H1 (cell line): ENCODE measurements at regions not wholly inside any gene's neighbourhood (a gene's known extent, or its start where the extent isn't known, plus 50 kb on each side); places are given as distances from the start of the nearest gene placed in this dataset.

Experiments used
- CTCF ChIA-PET: fragments of 300-600 bp; sonication (Branson Sonifier 250); formaldehyde crosslinking; loops from one replicate; lab custom pipeline; 2021; ENCODE audit not compliant: partially characterized antibody; lab: Charles Lee
- POLR2A ChIA-PET: fragments of 300-600 bp; sonication (Branson Sonifier 250); formaldehyde crosslinking; loops from one replicate; lab custom pipeline; 2021; ENCODE audit warnings: inconsistent platforms; ENCODE audit not compliant: partially characterized antibody; lab: Charles Lee
- DNase-seq, 2 experiments: peaks; one replicate each; pipeline versions ENCODE4 v3.0.0 to v3.0.0-alpha.2; 2010 to 2022; ENCODE audit warnings: low spot score in 2 of 2, low read depth in 1 of 2, mixed read lengths in 1 of 2
- FAIRE-seq: peaks from 2 replicates; lab custom pipeline; 2011; peaks lifted over from hg19 to GRCh38; lab: Jason Lieb, UNC
- H2AFZ ChIP-seq: 2 replicates; pipeline ENCODE4 v1.8.1; 2012; ENCODE audit warnings: low read length, inconsistent platforms
- H2AK5ac ChIP-seq: 2 replicates; pipeline ENCODE4 v1.6.1; 2013; ENCODE audit warnings: low read depth, low read length
- H2BK120ac ChIP-seq: replicated peaks from 2 replicates; pipeline ENCODE3; 2013; ENCODE audit warnings: low read depth, low read length, inconsistent platforms
- H2BK12ac ChIP-seq: 2 replicates; pipeline ENCODE4 v1.6.1; 2013; ENCODE audit warnings: low read depth, low read length
- H2BK15ac ChIP-seq: 2 replicates; pipeline ENCODE4 v1.6.1; 2013; ENCODE audit warnings: low read length
- H2BK20ac ChIP-seq: 2 replicates; pipeline ENCODE4 v1.6.1; 2013; ENCODE audit warnings: low read length
- H2BK5ac ChIP-seq: 2 replicates; pipeline ENCODE4 v1.6.1; 2013; ENCODE audit warnings: low read depth, low read length
- H3K14ac ChIP-seq: 2 replicates; pipeline ENCODE4 v1.6.1; 2013; ENCODE audit warnings: inconsistent platforms; ENCODE audit not compliant: insufficient read length
- H3K18ac ChIP-seq: 2 replicates; pipeline ENCODE4 v1.6.1; 2013; ENCODE audit warnings: low read length; ENCODE audit errors: extremely low read depth
- H3K23ac ChIP-seq: 2 replicates; pipeline ENCODE4 v1.6.1; 2013; ENCODE audit warnings: inconsistent platforms; ENCODE audit not compliant: insufficient read length
- H3K23me2 ChIP-seq: 2 replicates; pipeline ENCODE4 v1.6.1; 2013; ENCODE audit warnings: low read depth, low read length
- H3K27ac ChIP-seq: 2 replicates; pipeline ENCODE4 v1.6.1; 2011; ENCODE audit warnings: low read depth, low read length, inconsistent platforms
- H3K27me3 ChIP-seq, 4 experiments: replicated peaks in 1 of 4; 1 replicate in 1 of 4; 2 replicates in 3 of 4; pipeline versions ENCODE4 v1.6.1 to v1.8.1; 2011 to 2013; ENCODE audit warnings: low read length in 3 of 4, mild to moderate bottlenecking in 3 of 4, inconsistent platforms in 2 of 4, mixed read lengths in 2 of 4, moderate library complexity in 1 of 4; ENCODE audit not compliant: control insufficient read depth in 3 of 4, insufficient read depth in 3 of 4; ENCODE audit errors: extremely low read depth in 1 of 4
- H3K36me3 ChIP-seq, 4 experiments: 2 replicates each; pipeline versions ENCODE4 v1.6.1 to v1.8.1; 2011 to 2013; ENCODE audit warnings: mild to moderate bottlenecking in 4 of 4, low read length in 3 of 4, moderate library complexity in 2 of 4, control low read depth in 1 of 4, inconsistent platforms in 1 of 4; ENCODE audit not compliant: insufficient read depth in 4 of 4, control insufficient read depth in 2 of 4
- H3K4ac ChIP-seq: replicated peaks from 2 replicates; pipeline ENCODE3; 2013; ENCODE audit warnings: low read length, low read depth, mixed read lengths, inconsistent platforms; ENCODE audit not compliant: insufficient read length
- H3K4me1 ChIP-seq, 4 experiments: replicated peaks in 1 of 4; 1 replicate in 1 of 4; 2 replicates in 3 of 4; pipeline versions ENCODE4 v1.6.1 to v1.8.1; 2011 to 2013; ENCODE audit warnings: low read length in 3 of 4, inconsistent platforms in 2 of 4, mixed read lengths in 1 of 4; ENCODE audit not compliant: insufficient read depth in 4 of 4, control insufficient read depth in 3 of 4
- H3K4me2 ChIP-seq, 2 experiments: 2 replicates each; pipeline versions ENCODE4 v1.6.1 to v1.8.1; 2011 to 2013; ENCODE audit warnings: low read depth in 2 of 2, low read length in 2 of 2, control low read depth in 1 of 2, inconsistent platforms in 1 of 2, mild to moderate bottlenecking in 1 of 2; ENCODE audit not compliant: insufficient read depth in 1 of 2
- H3K4me3 ChIP-seq, 4 experiments: fragments of 200-600, 300-600 bp in 1 of 4; sonication (generic), shearing (Covaris generic), sonication (Bioruptor Twin) in 1 of 4; 2 replicates each; pipeline versions ENCODE4 v1.5.1 to v1.8.1; 2011 to 2016; ENCODE audit warnings: low read length in 4 of 4, low read depth in 3 of 4, control low read depth in 2 of 4, inconsistent platforms in 2 of 4, mild to moderate bottlenecking in 2 of 4, mixed read lengths in 1 of 4, moderate library complexity in 1 of 4; ENCODE audit not compliant: insufficient read depth in 2 of 4; ENCODE audit errors: extremely low read depth in 1 of 4
- H3K56ac ChIP-seq: replicated peaks from 2 replicates; pipeline ENCODE3; 2013; ENCODE audit warnings: low read depth, mild to moderate bottlenecking, mixed read lengths, low read length, inconsistent platforms; ENCODE audit not compliant: insufficient read length
- H3K79me1 ChIP-seq: 2 replicates; pipeline ENCODE4 v1.6.1; 2013; ENCODE audit warnings: low read depth, low read length, control low read depth
- H3K79me2 ChIP-seq, 2 experiments: 2 replicates each; pipeline versions ENCODE4 v1.6.1 to v1.8.1; 2012 to 2013; ENCODE audit warnings: low read length in 2 of 2, mild to moderate bottlenecking in 2 of 2, inconsistent platforms in 1 of 2; ENCODE audit not compliant: insufficient read depth in 2 of 2, control insufficient read depth in 1 of 2
- H3K9ac ChIP-seq, 4 experiments: replicated peaks in 1 of 4; 1 replicate in 1 of 4; 2 replicates in 3 of 4; pipeline versions ENCODE4 v1.6.1 to v1.8.1; 2011 to 2013; ENCODE audit warnings: low read depth in 3 of 4, low read length in 3 of 4, control low read depth in 2 of 4, mild to moderate bottlenecking in 2 of 4, moderate library complexity in 2 of 4, inconsistent platforms in 1 of 4; ENCODE audit errors: extremely low read depth in 1 of 4
- H3K9me3 ChIP-seq, 2 experiments: 2 replicates each; pipeline versions ENCODE4 v1.6.1 to v1.8.1; 2012 to 2013; ENCODE audit warnings: mild to moderate bottlenecking in 2 of 2, moderate library complexity in 2 of 2, control low read depth in 1 of 2, inconsistent platforms in 1 of 2, low read depth in 1 of 2, low read length in 1 of 2, mixed read lengths in 1 of 2; ENCODE audit not compliant: insufficient read depth in 2 of 2
- H4K20me1 ChIP-seq, 2 experiments: replicated peaks in 1 of 2; 2 replicates each; pipeline versions ENCODE3 to v1.8.1; 2011 to 2013; ENCODE audit warnings: inconsistent platforms in 2 of 2, low read length in 2 of 2, mild to moderate bottlenecking in 1 of 2; ENCODE audit not compliant: insufficient read depth in 2 of 2, control insufficient read depth in 1 of 2
- H4K5ac ChIP-seq: 2 replicates; pipeline ENCODE4 v1.6.1; 2013; ENCODE audit warnings: low read length, low read depth, mixed read lengths, inconsistent platforms; ENCODE audit not compliant: insufficient read length
- H4K8ac ChIP-seq: 2 replicates; pipeline ENCODE4 v1.8.0; 2013; ENCODE audit warnings: mild to moderate bottlenecking, moderate library complexity, low read length, inconsistent platforms; ENCODE audit not compliant: insufficient read depth; ENCODE audit errors: extremely low read depth
- H4K91ac ChIP-seq: replicated peaks from 2 replicates; pipeline ENCODE3; 2013; ENCODE audit warnings: low read length, mixed read lengths, inconsistent platforms; ENCODE audit not compliant: insufficient read length
- BRCA1 ChIP-seq: IDR thresholded peaks from 2 replicates; pipeline ENCODE4 v1.6.1; 2012; ENCODE audit warnings: low read depth, low read length, improper control_type of control experiment
- RBBP5 ChIP-seq: IDR thresholded peaks from 2 replicates; pipeline ENCODE4 v1.7.1; 2012; ENCODE audit warnings: low read depth, mild to moderate bottlenecking, inconsistent platforms, low read length, moderate library complexity, borderline replicate concordance
- RNF2 ChIP-seq: fragments of 200-900, 300-1000 bp; sonication (generic); IDR thresholded peaks from 2 replicates; pipeline ENCODE4 v1.7.1; 2016; ENCODE audit warnings: borderline replicate concordance, low read depth, mild to moderate bottlenecking, antibody characterized with exemption, low read length; ENCODE audit not compliant: poor library complexity, severe bottlenecking; ENCODE audit errors: missing control alignments
- TAF7 ChIP-seq: optimal IDR thresholded peaks from 2 replicates; pipeline ENCODE3; 2011; ENCODE audit warnings: low read depth, mild to moderate bottlenecking, inconsistent platforms, low read length, moderate library complexity, borderline replicate concordance

GRCh38 chr11:42397483-42397882 lies 914.3 kb upstream of the API5 start:
- Histone ChIP-seq H3K4me2 (no peak overlapping the region), H3K23me2 (no peaks in the 10 kb centered on the region), H4K91ac (no peak overlapping the region), H3K36me3 (no peaks in the 10 kb centered on the region), H2BK120ac (no peak overlapping the region), H3K27me3 (no peaks in the 10 kb centered on the region), H3K79me2 (no peaks in the 10 kb centered on the region), H3K14ac (no peak overlapping the region), H3K4ac (no peak overlapping the region), H2BK20ac (no peak overlapping the region), H4K20me1 (no peaks in the 10 kb centered on the region), H2BK12ac (no peak overlapping the region), H2BK5ac (no peak overlapping the region), H2AK5ac (no peak overlapping the region), H2BK15ac (no peak overlapping the region), H3K9ac (no peak overlapping the region), H3K23ac (no peak overlapping the region), H4K5ac (no peak overlapping the region), H3K4me3 (no peak overlapping the region), H3K79me1 (no peaks in the 10 kb centered on the region), H3K27ac (no peak overlapping the region), H3K18ac (no peak overlapping the region), H3K4me1 (no peaks in the 10 kb centered on the region), H4K8ac (no peak overlapping the region), H3K9me3 (no peaks in the 10 kb centered on the region), H2AFZ (no peak overlapping the region), H3K56ac (no peak overlapping the region)
- ChIA-PET CTCF (interaction anchor here (0.7 to 1.2 kb wide), 2 partner anchors 9 to 19 kb away, joined by 3 to 5 read pairs; no protein-coding TSS in a partner anchor), POLR2A (no interaction called here)
- DNase-seq, result no peak
- no peak for TF ChIP-seq RNF2
- TF ChIP-seq TAF7, result no peak
- TF ChIP-seq RBBP5, result no peak
- no peak for TF ChIP-seq BRCA1
- no peak for FAIRE-seq
